ENCODE measurements at regions not wholly inside any gene's neighbourhood (a gene's known extent, or its start where the extent isn't known, plus 50 kb on each side); places are given as distances from the start of the nearest gene placed in this dataset.

DNA sequence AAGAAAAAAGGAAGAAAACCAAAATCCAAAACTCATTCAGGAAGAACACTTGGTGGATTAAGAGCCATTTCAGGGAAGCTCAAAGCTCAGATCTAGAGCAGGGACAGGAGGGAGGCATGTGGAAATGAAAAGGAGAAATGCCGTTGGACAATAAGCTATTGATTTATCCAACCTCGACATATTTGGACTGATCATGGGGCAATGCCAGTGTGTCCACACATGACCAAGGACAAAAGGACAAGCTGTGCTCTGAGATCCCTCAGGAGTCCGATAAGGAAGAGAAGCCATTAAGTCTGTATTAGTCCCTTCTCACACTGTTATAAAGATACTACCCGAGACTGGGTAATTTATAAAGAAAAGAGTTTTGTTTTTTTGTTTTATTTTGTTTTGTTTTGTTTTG, 684.0 kb upstream of the CELF2 start:
- H3K27ac Mint-ChIP-seq (ENCODE audit: unreplicated experiment): no peak overlapping the region
- no peaks in the 10 kb centered on the region for H3K4me1 Mint-ChIP-seq (ENCODE audit: low read depth, unreplicated experiment)
- no peak overlapping the region for H3K4me3 ChIP-seq (ENCODE audit: low read depth, low read length)
- peaks cover 11% of the 10 kb centered on the region for H3K27me3 Mint-ChIP-seq (ENCODE audit: insufficient read depth, unreplicated experiment)
- BruUV-seq (replicated peaks): no TSS peak
- H3K27me3 ChIP-seq (replicated peaks; ENCODE audit: control insufficient read depth, insufficient read depth, low read length): no peaks in the 10 kb centered on the region
- H3K9me3 ChIP-seq: no peaks in the 10 kb centered on the region
- no peaks in the 10 kb centered on the region for H3K9me3 Mint-ChIP-seq (ENCODE audit: unreplicated experiment)
- TF ChIP-seq, protein P1, sequence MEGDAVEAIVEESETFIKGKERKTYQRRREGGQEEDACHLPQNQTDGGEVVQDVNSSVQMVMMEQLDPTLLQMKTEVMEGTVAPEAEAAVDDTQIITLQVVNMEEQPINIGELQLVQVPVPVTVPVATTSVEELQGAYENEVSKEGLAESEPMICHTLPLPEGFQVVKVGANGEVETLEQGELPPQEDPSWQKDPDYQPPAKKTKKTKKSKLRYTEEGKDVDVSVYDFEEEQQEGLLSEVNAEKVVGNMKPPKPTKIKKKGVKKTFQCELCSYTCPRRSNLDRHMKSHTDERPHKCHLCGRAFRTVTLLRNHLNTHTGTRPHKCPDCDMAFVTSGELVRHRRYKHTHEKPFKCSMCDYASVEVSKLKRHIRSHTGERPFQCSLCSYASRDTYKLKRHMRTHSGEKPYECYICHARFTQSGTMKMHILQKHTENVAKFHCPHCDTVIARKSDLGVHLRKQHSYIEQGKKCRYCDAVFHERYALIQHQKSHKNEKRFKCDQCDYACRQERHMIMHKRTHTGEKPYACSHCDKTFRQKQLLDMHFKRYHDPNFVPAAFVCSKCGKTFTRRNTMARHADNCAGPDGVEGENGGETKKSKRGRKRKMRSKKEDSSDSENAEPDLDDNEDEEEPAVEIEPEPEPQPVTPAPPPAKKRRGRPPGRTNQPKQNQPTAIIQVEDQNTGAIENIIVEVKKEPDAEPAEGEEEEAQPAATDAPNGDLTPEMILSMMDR (IDR thresholded peaks at IDR 0.05; ENCODE audit: insufficient read depth in 1 of 2, low read depth in 1 of 2, low read length in 1 of 2, severe bottlenecking in 1 of 2, unreplicated experiment in 1 of 2): no peak
- CTCF ChIA-PET: no interaction called here
- intact Hi-C loops (cut with micrococcal nuclease; ENCODE audit: unreplicated experiment): no loop called here
- H3K36me3 ChIP-seq (ENCODE audit: control insufficient read depth, insufficient read depth, low read length): no peaks in the 10 kb centered on the region
- POLR2A ChIA-PET: interaction anchor here (0.7 kb wide), 1 partner anchor 273 kb away, joined by 3 read pairs; no protein-coding TSS in a partner anchor
- no peak for DNase-seq
- no peaks in the 10 kb centered on the region for H3K4me1 ChIP-seq
- H3K4me3 Mint-ChIP-seq (ENCODE audit: unreplicated experiment): no peak overlapping the region
- H3K36me3 Mint-ChIP-seq (ENCODE audit: insufficient read depth, unreplicated experiment): no peaks in the 10 kb centered on the region

DNA sequence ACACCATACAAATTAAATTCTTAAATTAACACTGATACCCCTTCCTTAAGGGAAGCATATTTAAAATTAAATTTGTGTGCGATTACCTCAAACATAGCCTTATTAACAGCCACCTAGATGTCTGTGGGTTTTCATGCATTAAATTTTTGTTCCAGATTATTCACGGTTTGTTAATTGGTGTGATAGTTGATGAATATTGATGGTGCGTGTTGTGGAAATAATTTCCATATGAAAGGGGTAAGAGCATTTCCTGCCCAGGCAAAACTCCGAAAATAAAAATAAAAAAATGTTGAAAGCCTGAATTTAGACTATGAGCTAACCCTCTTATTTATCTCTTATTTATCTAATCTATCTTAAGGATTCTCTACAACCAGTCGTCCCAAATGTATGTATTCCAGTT, 679.3 kb upstream of the CELF2 start:
- Histone ChIP-seq H3K4me3 (ENCODE audit: low read depth, low read length) (no peak overlapping the region), H3K9me3 (no peaks in the 10 kb centered on the region), H3K4me1 (no peaks in the 10 kb centered on the region), H3K36me3 (ENCODE audit: control insufficient read depth, insufficient read depth, low read length) (no peaks in the 10 kb centered on the region), H3K27me3 (replicated peaks; ENCODE audit: control insufficient read depth, insufficient read depth, low read length) (no peaks in the 10 kb centered on the region)
- intact Hi-C loops (cut with micrococcal nuclease; ENCODE audit: unreplicated experiment): no loop called here
- H3K9me3 Mint-ChIP-seq (ENCODE audit: unreplicated experiment): no peaks in the 10 kb centered on the region
- ChIA-PET POLR2A (no interaction called here), CTCF (no interaction called here)
- BruUV-seq (replicated peaks): no TSS peak
- no peaks in the 10 kb centered on the region for H3K36me3 Mint-ChIP-seq (ENCODE audit: insufficient read depth, unreplicated experiment)
- no peak for DNase-seq
- peaks cover 20% of the 10 kb centered on the region for H3K27me3 Mint-ChIP-seq (ENCODE audit: insufficient read depth, unreplicated experiment)
- H3K27ac Mint-ChIP-seq (ENCODE audit: unreplicated experiment): no peak overlapping the region
- TF ChIP-seq, protein P1 (IDR thresholded peaks at IDR 0.05; ENCODE audit: insufficient read depth in 1 of 2, low read depth in 1 of 2, low read length in 1 of 2, severe bottlenecking in 1 of 2, unreplicated experiment in 1 of 2): no peak
- no peak overlapping the region for H3K4me3 Mint-ChIP-seq (ENCODE audit: unreplicated experiment)
- no peaks in the 10 kb centered on the region for H3K4me1 Mint-ChIP-seq (ENCODE audit: low read depth, unreplicated experiment)

DNA sequence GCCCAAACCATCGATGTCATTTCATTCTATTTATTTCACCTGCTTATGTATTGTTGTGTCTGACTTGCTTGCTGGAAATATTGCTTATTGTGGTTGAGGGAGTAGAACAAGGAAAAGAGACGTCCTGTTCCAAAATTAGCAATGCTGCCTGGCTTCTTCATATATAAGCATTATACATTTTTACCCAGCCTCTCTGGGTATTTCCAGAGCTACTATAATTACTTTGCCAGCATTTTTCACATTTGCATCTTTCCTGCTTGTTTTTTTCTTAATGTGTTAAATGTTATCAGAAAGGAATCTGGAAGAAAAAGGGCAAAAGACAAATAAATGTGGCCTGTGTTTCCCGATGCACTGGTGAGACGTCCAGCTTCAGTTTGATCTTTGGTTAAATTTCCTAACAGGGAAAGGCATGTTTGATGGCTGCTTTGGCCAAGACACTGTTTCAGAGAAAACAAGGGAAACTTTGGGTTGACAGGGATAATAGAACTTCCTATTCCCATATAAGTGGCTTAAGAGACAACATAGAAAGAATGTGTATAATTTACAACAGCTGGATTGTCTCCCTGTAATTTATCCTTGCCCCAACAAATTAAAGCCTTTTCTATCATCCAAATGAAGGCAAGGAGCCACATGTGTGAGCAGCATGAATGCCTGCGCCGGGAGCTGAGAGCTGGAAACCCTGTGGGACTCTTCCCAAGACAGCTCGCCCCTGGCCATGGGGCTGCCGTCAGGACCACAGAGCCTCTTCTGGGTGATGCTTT, 671.1 kb upstream of the CELF2 start:
- H3K36me3 ChIP-seq (ENCODE audit: control insufficient read depth, insufficient read depth, low read length): no peaks in the 10 kb centered on the region
- TF ChIP-seq, protein P1 (IDR thresholded peaks at IDR 0.05; ENCODE audit: insufficient read depth in 1 of 2, low read depth in 1 of 2, low read length in 1 of 2, severe bottlenecking in 1 of 2, unreplicated experiment in 1 of 2): no peak
- no TSS peak for BruUV-seq (replicated peaks)
- POLR2A ChIA-PET: no interaction called here
- no peak overlapping the region for H3K4me3 ChIP-seq (ENCODE audit: low read depth, low read length)
- CTCF ChIA-PET: no interaction called here
- H3K27me3 ChIP-seq (replicated peaks; ENCODE audit: control insufficient read depth, insufficient read depth, low read length): no peaks in the 10 kb centered on the region
- H3K27me3 Mint-ChIP-seq (ENCODE audit: insufficient read depth, unreplicated experiment): peaks cover 12% of the 10 kb centered on the region
- intact Hi-C loops (cut with micrococcal nuclease; ENCODE audit: unreplicated experiment): no loop called here
- H3K9me3 Mint-ChIP-seq (ENCODE audit: unreplicated experiment): no peaks in the 10 kb centered on the region
- no peak overlapping the region for H3K27ac Mint-ChIP-seq (ENCODE audit: unreplicated experiment)
- no peaks in the 10 kb centered on the region for H3K4me1 ChIP-seq
- H3K4me3 Mint-ChIP-seq (ENCODE audit: unreplicated experiment): no peak overlapping the region
- H3K9me3 ChIP-seq: no peaks in the 10 kb centered on the region
- no peaks in the 10 kb centered on the region for H3K36me3 Mint-ChIP-seq (ENCODE audit: insufficient read depth, unreplicated experiment)
- no peak for DNase-seq
- H3K4me1 Mint-ChIP-seq (ENCODE audit: low read depth, unreplicated experiment): no peaks in the 10 kb centered on the region
